Ascending aorta (tissue), 2 donors: ENCODE measurements at regions not wholly inside any gene's neighbourhood (a gene's known extent, or its start where the extent isn't known, plus 50 kb on each side); places are given as distances from the start of the nearest gene placed in this dataset.

Experiments
- DNase-seq, 2 donors: peaks; one replicate each; pipeline ENCODE4 v3.0.0-alpha.2; 2019; ENCODE audit warnings: low spot score in 2 of 2
- H3K27ac ChIP-seq, 2 donors: fragments of 200-600 bp; sonication (generic); one replicate each; pipeline ENCODE4 v1.5.1; 2016 to 2017; ENCODE audit warnings: mild to moderate bottlenecking in 1 of 2
- H3K27me3 ChIP-seq: fragments of 200-600 bp; sonication (generic); one replicate; pipeline ENCODE4 v1.5.1; 2017
- H3K36me3 ChIP-seq, 2 donors: fragments of 200-600 bp; sonication (generic); one replicate each; pipeline ENCODE4 v1.5.1; 2016
- H3K4me1 ChIP-seq, 2 donors: fragments of 200-600 bp; sonication (generic); one replicate each; pipeline ENCODE4 v1.5.1; 2016 to 2017; ENCODE audit warnings: mild to moderate bottlenecking in 1 of 2
- H3K4me3 ChIP-seq, 2 donors: fragments of 200-600 bp; sonication (generic); one replicate each; pipeline ENCODE4 v1.5.1; 2016 to 2017; ENCODE audit warnings: mild to moderate bottlenecking in 1 of 2
- H3K9me3 ChIP-seq, 2 donors: fragments of 200-600 bp; sonication (generic); one replicate each; pipeline ENCODE4 v1.5.1; 2016
- CTCF ChIP-seq, 3 experiments: fragments of 200-600 bp in 2 of 3; fragments of 450-650 bp in 1 of 3; sonication (generic) in 2 of 3; IDR thresholded peaks; one replicate each; pipeline ENCODE4 v1.5.1; 2016 to 2019; ENCODE audit warnings: antibody characterized with exemption in 3 of 3, mild to moderate bottlenecking in 1 of 3, moderate library complexity in 1 of 3
- intact Hi-C: fragments of 100-400 bp; cut with DNase I; formaldehyde crosslinking; loops from one replicate; pipeline ENCODE4 v1.15.1; 2023

GRCh38 chrX:97740886-97741285 lies 857.2 kb downstream of the RPA4 start:
- intact Hi-C loops = no loop called here

GRCh38 chrX:97743014-97743413 lies 859.3 kb downstream of the RPA4 start:
- no peak overlapping the region for H3K27ac ChIP-seq
- no peak for DNase-seq
- H3K36me3 ChIP-seq = no peaks in the 10 kb centered on the region
- no peaks in the 10 kb centered on the region for H3K9me3 ChIP-seq
- no peaks in the 10 kb centered on the region for H3K4me1 ChIP-seq
- no peaks in the 10 kb centered on the region for H3K27me3 ChIP-seq
- no peak overlapping the region for H3K4me3 ChIP-seq
- TF ChIP-seq CTCF (IDR thresholded peaks at IDR 0.05) = no peak
- intact Hi-C loops = no loop called here

More at GRCh38 chrX:97740886-97741285, 857.2 kb downstream of the RPA4 start:
- TF ChIP-seq CTCF (IDR thresholded peaks at IDR 0.05) = no peak
- no peaks in the 10 kb centered on the region for H3K9me3 ChIP-seq
- no peak overlapping the region for H3K27ac ChIP-seq
- DNase-seq = no peak
- no peak overlapping the region for H3K4me3 ChIP-seq
- H3K4me1 ChIP-seq = no peaks in the 10 kb centered on the region
- H3K27me3 ChIP-seq = no peaks in the 10 kb centered on the region
- no peaks in the 10 kb centered on the region for H3K36me3 ChIP-seq

- Histone ChIP-seq H3K27ac (no peak overlapping the region), H3K4me1 (no peaks in the 10 kb centered on the region), H3K9me3 (no peaks in the 10 kb centered on the region), H3K36me3 (no peaks in the 10 kb centered on the region), H3K4me3 (no peak overlapping the region), H3K27me3 (no peaks in the 10 kb centered on the region)
- TF ChIP-seq CTCF (IDR thresholded peaks at IDR 0.05) = no peak
- no peak for DNase-seq
- intact Hi-C loops = no loop called here
These were observed 863.6 kb downstream of the RPA4 start for GRCh38 chrX:97747346-97747745.

GRCh38 chrX:97751016-97751415 lies 867.3 kb downstream of the RPA4 start:
- no peak overlapping the region for H3K4me3 ChIP-seq
- no peak overlapping the region for H3K27ac ChIP-seq
- no peak for DNase-seq
- H3K9me3 ChIP-seq = no peaks in the 10 kb centered on the region
- no peaks in the 10 kb centered on the region for H3K27me3 ChIP-seq
- no peak for TF ChIP-seq CTCF (IDR thresholded peaks at IDR 0.05)
- no peaks in the 10 kb centered on the region for H3K36me3 ChIP-seq
- intact Hi-C loops = no loop called here
- no peaks in the 10 kb centered on the region for H3K4me1 ChIP-seq

- TF ChIP-seq CTCF (IDR thresholded peaks at IDR 0.05) = no peak
- H3K4me3 ChIP-seq = no peak overlapping the region
- no peaks in the 10 kb centered on the region for H3K9me3 ChIP-seq
- no peaks in the 10 kb centered on the region for H3K36me3 ChIP-seq
- H3K27ac ChIP-seq = no peak overlapping the region
- no peaks in the 10 kb centered on the region for H3K4me1 ChIP-seq
- no peaks in the 10 kb centered on the region for H3K27me3 ChIP-seq
- no peak for DNase-seq
- intact Hi-C loops = no loop called here
These were observed 868.0 kb downstream of the RPA4 start for GRCh38 chrX:97751735-97752134.

DNA sequence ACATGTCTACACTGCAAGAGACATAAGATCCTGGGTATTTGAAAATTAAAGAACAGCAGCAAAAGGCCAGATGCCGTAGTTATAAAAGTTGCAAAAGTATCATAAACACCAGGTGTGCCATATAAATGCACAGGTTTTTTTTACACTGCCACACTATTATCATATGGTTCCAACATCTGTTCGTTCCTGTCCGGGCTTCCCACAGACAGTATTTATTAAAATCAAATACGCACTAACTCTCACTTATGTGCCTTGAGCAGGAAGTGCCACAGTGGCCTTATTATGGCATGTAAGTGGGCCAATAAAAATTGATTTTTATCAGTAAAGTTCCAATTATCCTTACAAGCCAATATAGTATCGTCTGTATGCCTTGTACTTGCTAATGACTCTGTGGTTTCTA lies 873.2 kb downstream of the RPA4 start:
- DNase-seq = no peak
- no peaks in the 10 kb centered on the region for H3K4me1 ChIP-seq
- no peaks in the 10 kb centered on the region for H3K36me3 ChIP-seq
- intact Hi-C loops = no loop called here
- H3K9me3 ChIP-seq = no peaks in the 10 kb centered on the region
- no peaks in the 10 kb centered on the region for H3K27me3 ChIP-seq
- TF ChIP-seq CTCF (IDR thresholded peaks at IDR 0.05) = no peak
- no peak overlapping the region for H3K27ac ChIP-seq
- no peak overlapping the region for H3K4me3 ChIP-seq
